Fibroblast of lung (primary cell): ENCODE measurements at regions not wholly inside any gene's neighbourhood (a gene's known extent, or its start where the extent isn't known, plus 50 kb on each side); places are given as distances from the start of the nearest gene placed in this dataset.

Experiments used
- CTCF ChIP-seq, 2 donors: IDR thresholded peaks in 1 of 2; conservative IDR thresholded peaks in 1 of 2; 1 replicate in 1 of 2; 2 replicates in 1 of 2; pipeline ENCODE4 v1.5.1; 2011 to 2012; ENCODE audit warnings: low read length in 2 of 2, control low read depth in 1 of 2, inconsistent platforms in 1 of 2, low read depth in 1 of 2, mild to moderate bottlenecking in 1 of 2
- EZH2 ChIP-seq: IDR thresholded peaks from 2 replicates; pipeline ENCODE4 v1.5.1; 2012; ENCODE audit warnings: low read length, control low read depth, mild to moderate bottlenecking; ENCODE audit errors: missing control alignments

DNA sequence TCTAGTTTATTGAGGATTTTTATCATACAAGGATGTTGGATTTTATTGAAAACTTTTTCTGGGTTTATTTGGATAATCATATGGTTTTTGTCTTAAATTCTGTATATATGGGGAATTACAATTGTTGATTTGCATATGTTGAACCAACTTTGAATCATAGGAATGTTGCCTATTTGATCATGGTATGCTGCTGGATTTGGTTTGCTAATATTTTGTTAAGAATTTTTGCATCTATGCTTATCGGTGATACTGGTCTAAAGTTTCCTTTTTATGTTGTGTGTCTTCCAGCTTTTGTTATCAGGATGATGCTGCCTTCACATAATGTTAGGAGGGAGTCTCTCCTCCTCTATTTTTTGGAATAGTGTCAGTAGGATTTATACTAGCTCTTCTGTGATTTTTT is 745.0 kb downstream of the PRELID2 start:
- TF ChIP-seq CTCF (conservative IDR thresholded peaks at IDR 0.05 in 1 of 2, IDR thresholded peaks at IDR 0.05 in 1 of 2; ENCODE audit: low read depth in 1 of 2, low read length in 2 of 2) (no peak), EZH2 (no peak)
